SU-DHL-6 (cell line): ENCODE measurements at regions not wholly inside any gene's neighbourhood (a gene's known extent, or its start where the extent isn't known, plus 50 kb on each side); places are given as distances from the start of the nearest gene placed in this dataset.

Source experiments
- H2AFZ ChIP-seq: fragments of 200-600 bp; sonication (generic); 2 replicates; pipeline ENCODE4 v1.6.1; 2014; ENCODE audit warnings: low read depth, mild to moderate bottlenecking, moderate library complexity, mixed read lengths, antibody characterized with exemption, low read length; ENCODE audit not compliant: severe bottlenecking
- H3F3A ChIP-seq: fragments of 200-600 bp; shearing (Covaris generic); 2 replicates; pipeline ENCODE4 v1.6.0; 2016; ENCODE audit warnings: antibody characterized with exemption, mild to moderate bottlenecking; ENCODE audit not compliant: insufficient read depth
- H3K27ac ChIP-seq: fragments of 200-600 bp; sonication (generic); 2 replicates; pipeline ENCODE4 v1.5.1; 2016; ENCODE audit warnings: low read depth, mild to moderate bottlenecking, low read length, moderate library complexity, mixed read lengths
- H3K27me3 ChIP-seq: fragments of 200-600 bp; sonication (generic), shearing (Covaris generic); 2 replicates; pipeline ENCODE4 v1.6.0; 2014; ENCODE audit warnings: mild to moderate bottlenecking, low read length
- H3K36me3 ChIP-seq: fragments of 200-600 bp; sonication (generic); 2 replicates; pipeline ENCODE4 v1.6.1; 2014; ENCODE audit warnings: mild to moderate bottlenecking, low read length, mixed read lengths
- H3K4me2 ChIP-seq: fragments of 300-600, 200-600 bp; shearing (Covaris generic), sonication (generic); 2 replicates; pipeline ENCODE4 v1.6.0; 2014; ENCODE audit warnings: low read length, low read depth, mild to moderate bottlenecking; ENCODE audit not compliant: poor library complexity, severe bottlenecking
- H3K4me3 ChIP-seq: fragments of 200-600 bp; sonication (generic); 2 replicates; pipeline ENCODE4 v1.5.1; 2014; ENCODE audit warnings: antibody characterized with exemption, low read length, mild to moderate bottlenecking, mixed read lengths; ENCODE audit not compliant: insufficient read depth, poor library complexity, severe bottlenecking
- H3K79me2 ChIP-seq: fragments of 200-600 bp; sonication (generic); 2 replicates; pipeline ENCODE4 v1.6.1; 2014; ENCODE audit warnings: mild to moderate bottlenecking, low read length, moderate library complexity; ENCODE audit not compliant: insufficient read depth
- H3K9ac ChIP-seq: fragments of 200-600 bp; sonication (generic); 2 replicates; pipeline ENCODE4 v1.7.0; 2014; ENCODE audit warnings: mild to moderate bottlenecking, low read length
- H3K9me2 ChIP-seq: fragments of 200-600 bp; sonication (generic); replicated peaks from 2 replicates; pipeline ENCODE4 v1.6.1; 2014; ENCODE audit warnings: low read length; ENCODE audit not compliant: insufficient read depth
- H3K9me3 ChIP-seq: fragments of 200-600 bp; sonication (generic); 2 replicates; pipeline ENCODE4 v1.6.1; 2014; ENCODE audit warnings: low read length, mixed read lengths; ENCODE audit not compliant: insufficient read depth
- H4K20me1 ChIP-seq: fragments of 200-600 bp; sonication (generic); 2 replicates; pipeline ENCODE4 v1.6.1; 2014; ENCODE audit warnings: low read depth, mild to moderate bottlenecking, antibody characterized with exemption, low read length, moderate library complexity, mixed read lengths
- CTCF ChIP-seq: fragments of 200-600 bp; sonication (generic); IDR thresholded peaks from one replicate; pipeline ENCODE4 v1.5.1; 2017; ENCODE audit warnings: antibody characterized with exemption, mild to moderate bottlenecking, low read length, moderate library complexity; ENCODE audit not compliant: insufficient read depth, poor library complexity, severe bottlenecking
- EZH2phosphoT487 ChIP-seq: fragments of 200-600 bp; sonication (generic), shearing (Covaris generic); conservative IDR thresholded peaks from 2 replicates; pipeline ENCODE4 v1.6.1; 2018; ENCODE audit warnings: mild to moderate bottlenecking, antibody characterized with exemption, low read length, moderate library complexity, mixed read lengths

DNA sequence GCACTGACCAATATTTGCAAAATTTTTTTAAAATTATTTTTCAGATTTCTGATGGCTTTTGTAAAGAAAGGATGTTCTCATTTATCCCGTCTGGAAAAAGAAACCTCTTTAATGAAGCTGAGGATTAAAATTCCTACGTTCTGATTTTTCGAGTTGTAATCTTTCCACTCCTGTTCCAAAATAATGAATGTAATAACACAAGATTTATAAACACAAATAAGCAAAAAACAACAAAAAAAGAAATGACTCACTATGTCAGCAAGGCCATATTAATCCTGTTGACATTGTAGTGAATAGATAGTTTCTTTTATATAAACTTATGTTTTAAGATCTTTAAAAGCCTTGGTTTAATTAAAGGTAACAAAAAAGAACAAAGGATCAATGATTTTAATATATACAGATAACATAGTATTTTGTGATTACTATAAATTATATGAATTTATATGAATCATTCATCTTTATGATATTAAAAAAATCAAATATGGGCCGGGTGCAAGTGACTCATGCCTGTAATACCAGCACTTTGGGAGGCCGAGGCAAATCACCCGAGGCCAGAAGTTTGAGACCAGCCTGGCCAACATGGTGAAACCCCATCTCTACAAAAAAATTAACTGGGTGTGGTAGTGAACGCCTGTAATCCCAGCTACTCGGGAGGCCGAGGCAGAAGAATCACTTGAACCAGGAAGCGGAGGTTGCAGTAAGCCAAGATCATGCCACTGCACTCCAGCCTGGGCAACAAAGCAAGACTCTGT, 336.6 kb upstream of the DAB2 start:
- Histone ChIP-seq H4K20me1 (no peaks in the 10 kb centered on the region), H3K4me2 (no peak overlapping the region), H3K27ac (no peak overlapping the region), H3K4me3 (no peak overlapping the region), H3K36me3 (no peaks in the 10 kb centered on the region), H3K27me3 (no peaks in the 10 kb centered on the region), H3K9ac (no peak overlapping the region), H3K9me3 (0 out of 2 replicates have a peak, but pooled peaks cover 3% of the 10 kb centered on the region), H3K79me2 (no peaks in the 10 kb centered on the region), H3F3A (no peaks in the 10 kb centered on the region), H2AFZ (no peak overlapping the region), H3K9me2 (no peaks in the 10 kb centered on the region)
- no peak for TF ChIP-seq EZH2phosphoT487
- no peak for TF ChIP-seq CTCF

DNA sequence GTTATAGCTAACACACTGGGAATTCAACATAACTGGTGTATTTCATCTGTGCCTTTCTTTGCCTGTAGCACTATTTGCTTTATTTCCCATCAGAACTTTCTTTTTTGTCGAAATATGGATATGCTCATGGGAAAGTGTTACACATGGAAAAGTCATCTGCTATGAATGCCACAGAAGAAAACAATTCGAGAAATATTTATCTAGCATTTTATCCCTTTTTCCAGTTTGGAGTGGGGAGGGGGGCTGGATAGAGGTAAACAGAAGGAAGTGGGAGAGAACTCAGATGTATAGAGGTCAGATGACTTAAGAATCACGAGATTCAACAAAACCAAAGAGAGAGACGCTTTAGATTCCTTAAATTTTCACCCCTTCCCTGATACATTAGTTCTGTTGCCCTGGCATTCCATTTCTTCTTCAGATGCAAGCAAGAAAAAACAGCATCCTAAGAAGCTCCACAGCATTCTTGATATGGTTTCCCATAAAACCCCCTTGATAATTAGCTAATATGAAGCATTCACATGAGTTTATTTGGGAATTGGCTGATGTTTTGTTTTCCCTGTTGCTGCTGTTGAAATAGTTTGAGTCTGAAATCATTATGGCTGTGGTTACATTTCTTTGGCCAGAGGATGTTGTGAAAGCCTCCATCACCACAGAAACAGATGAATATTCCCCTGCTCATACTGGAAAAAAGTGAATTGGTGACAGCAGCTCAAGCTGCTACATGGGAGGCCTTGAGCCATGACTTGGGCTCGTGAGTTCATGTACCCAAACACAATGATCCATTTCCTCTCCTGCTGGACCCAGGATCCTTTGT, 335.8 kb upstream of the DAB2 start:
- Histone ChIP-seq H3K27ac (no peak overlapping the region), H3F3A (no peaks in the 10 kb centered on the region), H3K36me3 (no peaks in the 10 kb centered on the region), H3K4me2 (no peak overlapping the region), H4K20me1 (no peaks in the 10 kb centered on the region), H3K9ac (no peak overlapping the region), H3K27me3 (no peaks in the 10 kb centered on the region), H2AFZ (no peak overlapping the region), H3K4me3 (no peak overlapping the region), H3K79me2 (no peaks in the 10 kb centered on the region), H3K9me2 (no peaks in the 10 kb centered on the region), H3K9me3 (0 out of 2 replicates have a peak, but pooled peaks cover 3% of the 10 kb centered on the region)
- TF ChIP-seq EZH2phosphoT487: no peak
- TF ChIP-seq CTCF: no peak

- H3K9me2 ChIP-seq: no peaks in the 10 kb centered on the region
- no peaks in the 10 kb centered on the region for H3K36me3 ChIP-seq
- 0 out of 2 replicates have a peak, but pooled peaks cover 3% of the 10 kb centered on the region for H3K9me3 ChIP-seq
- no peak overlapping the region for H3K27ac ChIP-seq
- H3K4me3 ChIP-seq: no peak overlapping the region
- H3K79me2 ChIP-seq: no peaks in the 10 kb centered on the region
- H3F3A ChIP-seq: no peaks in the 10 kb centered on the region
- no peaks in the 10 kb centered on the region for H3K27me3 ChIP-seq
- H3K4me2 ChIP-seq: no peak overlapping the region
- H3K9ac ChIP-seq: no peak overlapping the region
- no peaks in the 10 kb centered on the region for H4K20me1 ChIP-seq
- H2AFZ ChIP-seq: no peak overlapping the region
- TF ChIP-seq CTCF (no peak), EZH2phosphoT487 (no peak)
These were observed 334.9 kb upstream of the DAB2 start for GRCh38 chr5:39759701-39760100.
